Psoas muscle (tissue), 7 donors: ENCODE measurements at regions not wholly inside any gene's neighbourhood (a gene's known extent, or its start where the extent isn't known, plus 50 kb on each side); places are given as distances from the start of the nearest gene placed in this dataset.
A peak's percentile ranks its signal among the peaks of the same experiment; 100 is the strongest.
"Not testable (repeated sequence)": the region's sequence is repeated elsewhere in the genome, so short reads cannot be mapped to it uniquely, and the experiment has no call there.

Experiments used
- ATAC-seq, 4 donors: fragments of 200-7000 bp; cut with Tn5 transposase; one replicate each; pipeline ENCODE4 v1.9.1; 2020; ENCODE audit warnings: moderate library complexity in 3 of 4, mild to moderate bottlenecking in 2 of 4
- DNase-seq, 2 donors: peaks; one replicate each; pipeline ENCODE4 v3.0.0-alpha.2; 2020
- H3K27ac ChIP-seq: fragments of 200-600 bp; one replicate; pipeline ENCODE4 v1.8.0; 2022
- H3K27me3 ChIP-seq, 3 donors: fragments of 200-600 bp in 1 of 3; one replicate each; pipeline versions ENCODE4 v1.6.1 to v1.8.0; 2013 to 2022; ENCODE audit warnings: low read length in 2 of 3, mild to moderate bottlenecking in 2 of 3, moderate library complexity in 1 of 3; ENCODE audit not compliant: insufficient read depth in 3 of 3
- H3K36me3 ChIP-seq, 2 donors: fragments of 200-600 bp in 1 of 2; one replicate each; pipeline versions ENCODE4 v1.6.1 to v1.8.0; 2013 to 2022; ENCODE audit warnings: low read depth in 1 of 2, mild to moderate bottlenecking in 1 of 2, moderate library complexity in 1 of 2; ENCODE audit not compliant: insufficient read depth in 1 of 2
- H3K4me1 ChIP-seq: fragments of 200-600 bp; one replicate; pipeline ENCODE4 v1.8.0; 2022
- H3K4me3 ChIP-seq: fragments of 200-600 bp; one replicate; pipeline ENCODE4 v1.8.0; 2022; ENCODE audit warnings: mild to moderate bottlenecking
- H3K9me3 ChIP-seq: fragments of 200-600 bp; one replicate; pipeline ENCODE4 v1.8.0; 2022
- CTCF ChIP-seq: fragments of 200-600 bp; IDR thresholded peaks from one replicate; pipeline ENCODE4 v1.8.0; 2022; ENCODE audit warnings: antibody characterized with exemption
- WGBS, 3 donors: extraction: QIAGEN DNeasy Blood & Tissue Kit; methylation state at CpG; one replicate each; pipeline versions ENCODE4 v1.1.6 to v1.1.7; 2013; 5-methylcytosine and 5-hydroxymethylcytosine counted together
- intact Hi-C, 2 donors: fragments of 100-400 bp; cut with DNase I; formaldehyde crosslinking; loops; one replicate each; pipeline versions ENCODE4 v1.11.0 to v1.14.2; 2022
- donor health status: healthy with polysubstance abuse.
- donor health status: DM: no; HTN: no; CAD: no; lungs with moderate emphysema.
- donor health status: Bipolar disorder and iron deficiency.
- donor health status: healthy.
- donor health status: DM: yes; HTN: yes; CAD: no.
- donor health status: DM: no; HTN: no; CAD: no.
- donor health status: DM: yes; HTN: yes; CAD: no.

- DNase-seq (no peak), ATAC-seq (no peak)
- Histone ChIP-seq H3K4me3 (no peak overlapping the region), H3K27ac (no peak overlapping the region), H3K4me1 (peaks cover 4% of the 10 kb centered on the region), H3K9me3 (no peaks in the 10 kb centered on the region), H3K27me3 (no peaks in the 10 kb centered on the region), H3K36me3 (no peaks in the 10 kb centered on the region)
- intact Hi-C loops = no loop called here
- WGBS, 3 donors = 46 to 64% (median 60%) methylated on average over 1 of the region's 1 CpG
- TF ChIP-seq CTCF = no peak
Measured at GRCh38 chr7:142501434-142501833, 243.6 kb upstream of the PRSS58 start.

- TF ChIP-seq CTCF = no peak
- Histone ChIP-seq H3K4me3 (no peak overlapping the region), H3K4me1 (peaks cover 6% of the 10 kb centered on the region), H3K27me3 (no peaks in the 10 kb centered on the region), H3K27ac (no peak overlapping the region), H3K36me3 (no peaks in the 10 kb centered on the region), H3K9me3 (no peaks in the 10 kb centered on the region)
- intact Hi-C loops = no loop called here
- ATAC-seq (no peak), DNase-seq (no peak)
- WGBS, 3 donors = 47 to 67% (median 55%) methylated on average over 4 of the region's 4 CpGs
Measured at GRCh38 chr7:142500366-142500765, 242.5 kb upstream of the PRSS58 start.

GRCh38 chr7:142499635-142500034 lies 241.8 kb upstream of the PRSS58 start:
- Histone ChIP-seq H3K4me1 (peaks cover 6% of the 10 kb centered on the region), H3K4me3 (no peak overlapping the region), H3K27ac (no peak overlapping the region), H3K36me3 (no peaks in the 10 kb centered on the region), H3K9me3 (no peaks in the 10 kb centered on the region), H3K27me3 (no peaks in the 10 kb centered on the region)
- WGBS, 3 donors = 71 to 75% (median 74%) methylated on average over 4 of the region's 4 CpGs
- TF ChIP-seq CTCF = no peak
- no peak for DNase-seq
- ATAC-seq = no peak
- intact Hi-C loops = no loop called here

- Histone ChIP-seq H3K9me3 (no peaks in the 10 kb centered on the region), H3K27me3 (no peaks in the 10 kb centered on the region), H3K36me3 (no peaks in the 10 kb centered on the region), H3K4me1 (peaks cover 6% of the 10 kb centered on the region), H3K27ac (no peak overlapping the region), H3K4me3 (no peak overlapping the region)
- 81 to 88% (median 88%) methylated on average over 1 of the region's 1 CpG for WGBS, 3 donors
- DNase-seq (no peak), ATAC-seq (no peak)
- no peak for TF ChIP-seq CTCF
- intact Hi-C loops = no loop called here
Measured at GRCh38 chr7:142498364-142498763, 240.5 kb upstream of the PRSS58 start.

- Histone ChIP-seq H3K9me3 (no peaks in the 10 kb centered on the region), H3K4me3 (no peak overlapping the region), H3K4me1 (peaks cover 6% of the 10 kb centered on the region), H3K27me3 (no peaks in the 10 kb centered on the region), H3K36me3 (no peaks in the 10 kb centered on the region), H3K27ac (no peak overlapping the region)
- intact Hi-C loops = no loop called here
- peak; percentile 67 for TF ChIP-seq CTCF
- ATAC-seq (peak; percentile 64 to 85 (median 74)), DNase-seq (no peak)
- 8 to 11% (median 11%) methylated on average over 8 of the region's 8 CpGs for WGBS, 3 donors
Measured at GRCh38 chr7:142496545-142496991, 238.7 kb upstream of the PRSS58 start.

GRCh38 chr7:142495879-142496278 lies 238.0 kb upstream of the PRSS58 start:
- H3K27ac ChIP-seq, H3K27me3 ChIP-seq, H3K36me3 ChIP-seq, ATAC-seq, H3K4me3 ChIP-seq, H3K4me1 ChIP-seq, H3K9me3 ChIP-seq, DNase-seq, intact Hi-C loops: not testable (repeated sequence)
- WGBS, 3 donors = 61 to 81% (median 63%) methylated on average over 3 of the region's 3 CpGs

- DNase-seq, H3K4me3 ChIP-seq, ATAC-seq, H3K9me3 ChIP-seq, H3K27ac ChIP-seq, H3K4me1 ChIP-seq, H3K36me3 ChIP-seq, H3K27me3 ChIP-seq, intact Hi-C loops: not testable (repeated sequence)
Measured at GRCh38 chr7:142495301-142495700, 237.4 kb upstream of the PRSS58 start.
